PFSK-1 (cell line): ENCODE measurements at regions not wholly inside any gene's neighbourhood (a gene's known extent, or its start where the extent isn't known, plus 50 kb on each side); places are given as distances from the start of the nearest gene placed in this dataset.

Experiments used
- FOXP2 ChIP-seq: optimal IDR thresholded peaks from 2 replicates; pipeline ENCODE3; 2011; ENCODE audit warnings: borderline replicate concordance, control low read depth, inconsistent platforms; ENCODE audit not compliant: insufficient read depth; ENCODE audit errors: extremely low read length, extremely low read depth
- POLR2AphosphoS5 ChIP-seq: IDR thresholded peaks from 2 replicates; pipeline ENCODE4 v1.6.1; 2012; ENCODE audit warnings: low read depth, mild to moderate bottlenecking, control low read depth, low read length, moderate library complexity
- SIN3A ChIP-seq: IDR thresholded peaks from 2 replicates; pipeline ENCODE4 v1.6.1; 2012; ENCODE audit warnings: mild to moderate bottlenecking, low read length, moderate library complexity, borderline replicate concordance; ENCODE audit not compliant: insufficient read depth
- TAF1 ChIP-seq: IDR thresholded peaks from 2 replicates; pipeline ENCODE4 v1.6.1; 2012; ENCODE audit warnings: low read length, control low read depth, borderline replicate concordance; ENCODE audit not compliant: insufficient read depth
- TF ChIP-seq, protein P1 (sequence below), 2 experiments: IDR thresholded peaks; 2 replicates each; pipeline versions ENCODE4 v1.6.1 to v1.8.0; 2011 to 2012; ENCODE audit warnings: low read depth in 2 of 2, low read length in 2 of 2, control low read depth in 1 of 2, inconsistent platforms in 1 of 2, mild to moderate bottlenecking in 1 of 2, moderate library complexity in 1 of 2; ENCODE audit not compliant: insufficient read depth in 1 of 2

- TF ChIP-seq, protein P1, sequence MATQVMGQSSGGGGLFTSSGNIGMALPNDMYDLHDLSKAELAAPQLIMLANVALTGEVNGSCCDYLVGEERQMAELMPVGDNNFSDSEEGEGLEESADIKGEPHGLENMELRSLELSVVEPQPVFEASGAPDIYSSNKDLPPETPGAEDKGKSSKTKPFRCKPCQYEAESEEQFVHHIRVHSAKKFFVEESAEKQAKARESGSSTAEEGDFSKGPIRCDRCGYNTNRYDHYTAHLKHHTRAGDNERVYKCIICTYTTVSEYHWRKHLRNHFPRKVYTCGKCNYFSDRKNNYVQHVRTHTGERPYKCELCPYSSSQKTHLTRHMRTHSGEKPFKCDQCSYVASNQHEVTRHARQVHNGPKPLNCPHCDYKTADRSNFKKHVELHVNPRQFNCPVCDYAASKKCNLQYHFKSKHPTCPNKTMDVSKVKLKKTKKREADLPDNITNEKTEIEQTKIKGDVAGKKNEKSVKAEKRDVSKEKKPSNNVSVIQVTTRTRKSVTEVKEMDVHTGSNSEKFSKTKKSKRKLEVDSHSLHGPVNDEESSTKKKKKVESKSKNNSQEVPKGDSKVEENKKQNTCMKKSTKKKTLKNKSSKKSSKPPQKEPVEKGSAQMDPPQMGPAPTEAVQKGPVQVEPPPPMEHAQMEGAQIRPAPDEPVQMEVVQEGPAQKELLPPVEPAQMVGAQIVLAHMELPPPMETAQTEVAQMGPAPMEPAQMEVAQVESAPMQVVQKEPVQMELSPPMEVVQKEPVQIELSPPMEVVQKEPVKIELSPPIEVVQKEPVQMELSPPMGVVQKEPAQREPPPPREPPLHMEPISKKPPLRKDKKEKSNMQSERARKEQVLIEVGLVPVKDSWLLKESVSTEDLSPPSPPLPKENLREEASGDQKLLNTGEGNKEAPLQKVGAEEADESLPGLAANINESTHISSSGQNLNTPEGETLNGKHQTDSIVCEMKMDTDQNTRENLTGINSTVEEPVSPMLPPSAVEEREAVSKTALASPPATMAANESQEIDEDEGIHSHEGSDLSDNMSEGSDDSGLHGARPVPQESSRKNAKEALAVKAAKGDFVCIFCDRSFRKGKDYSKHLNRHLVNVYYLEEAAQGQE (IDR thresholded peaks at IDR 0.05; ENCODE audit: insufficient read depth in 1 of 2, low read depth in 2 of 2, low read length in 2 of 2): no peak
- no peak for TF ChIP-seq SIN3A
- TF ChIP-seq POLR2AphosphoS5: no peak
Observed at GRCh38 chr2:226142463-226142862, 657.2 kb downstream of the IRS1 start.

- TF ChIP-seq FOXP2 (no peak), POLR2AphosphoS5 (no peak), SIN3A (no peak), TAF1 (no peak)
- TF ChIP-seq, protein P1 (IDR thresholded peaks at IDR 0.05; ENCODE audit: insufficient read depth in 1 of 2, low read depth in 2 of 2, low read length in 2 of 2): no peak
Observed at GRCh38 chr2:226140594-226140993, 659.0 kb downstream of the IRS1 start.

DNA sequence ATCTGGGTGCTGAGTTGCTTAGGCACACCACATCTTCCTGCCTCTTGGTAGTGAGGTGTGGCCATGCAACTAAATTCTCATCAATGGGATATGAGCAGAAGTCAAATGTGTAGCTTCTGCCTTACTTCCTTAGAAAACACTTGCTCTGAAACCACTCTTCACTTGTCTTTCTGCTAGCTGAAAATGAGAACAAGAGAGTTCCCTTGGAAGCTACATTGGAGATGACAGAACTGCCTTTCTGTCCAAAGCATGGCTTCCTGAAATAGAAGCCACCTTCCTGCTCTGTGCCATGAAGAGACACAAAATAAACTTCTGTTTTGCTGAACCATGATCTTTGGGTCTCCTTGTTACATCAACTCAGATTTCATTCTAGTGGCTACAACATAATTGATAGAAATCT, 659.9 kb downstream of the IRS1 start:
- TF ChIP-seq SIN3A (no peak), FOXP2 (no peak), POLR2AphosphoS5 (no peak), TAF1 (no peak)
- TF ChIP-seq, protein P1 (IDR thresholded peaks at IDR 0.05; ENCODE audit: insufficient read depth in 1 of 2, low read depth in 2 of 2, low read length in 2 of 2): no peak

- TF ChIP-seq SIN3A: no peak
- no peak for TF ChIP-seq FOXP2
- TF ChIP-seq, protein P1 (IDR thresholded peaks at IDR 0.05; ENCODE audit: insufficient read depth in 1 of 2, low read depth in 2 of 2, low read length in 2 of 2): no peak
- TF ChIP-seq POLR2AphosphoS5: no peak
- no peak for TF ChIP-seq TAF1
Observed at GRCh38 chr2:226137201-226137811, 662.3 kb downstream of the IRS1 start.

- TF ChIP-seq, protein P1 (IDR thresholded peaks at IDR 0.05; ENCODE audit: insufficient read depth in 1 of 2, low read depth in 2 of 2, low read length in 2 of 2): no peak
Observed at GRCh38 chr2:226136739-226137138, 662.9 kb downstream of the IRS1 start.
